Activated CD4-positive, alpha-beta T cell treated with anti-CD3 and anti-CD28 coated beads, Interleukin-2, Interleukin-4, amounts not matched to agents 100 ng/mL and 50 ng/mL, durations not matched to agents 16 hours and 8 hours (primary cell): ENCODE measurements at regions not wholly inside any gene's neighbourhood (a gene's known extent, or its start where the extent isn't known, plus 50 kb on each side); places are given as distances from the start of the nearest gene placed in this dataset.
"Not testable (repeated sequence)": the region's sequence is repeated elsewhere in the genome, so short reads cannot be mapped to it uniquely, and the experiment has no call there.

Experiments used
- DNase-seq: peaks from one replicate; pipeline ENCODE4 v3.0.0-alpha.2; 2020; ENCODE audit warnings: low spot score

DNA sequence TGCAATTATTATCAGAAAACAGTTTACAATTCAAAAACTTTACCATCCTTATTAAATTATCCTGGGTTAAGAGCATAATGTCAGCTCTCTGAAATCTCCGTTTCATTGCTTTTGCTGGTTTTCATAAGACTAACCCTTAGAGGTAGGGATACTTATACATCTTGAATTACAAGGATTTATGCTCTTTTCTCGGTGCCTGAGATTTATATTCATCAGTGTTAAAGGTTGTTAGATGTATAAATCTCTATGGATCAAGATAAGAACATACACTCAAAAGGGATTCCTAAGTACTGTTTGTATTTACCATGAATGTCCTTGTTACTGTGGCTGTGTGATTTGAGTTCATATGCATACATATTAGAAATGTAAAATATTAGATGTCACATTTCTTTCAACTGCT, 684.7 kb downstream of the EFNA5 start:
- no peak for DNase-seq

DNA sequence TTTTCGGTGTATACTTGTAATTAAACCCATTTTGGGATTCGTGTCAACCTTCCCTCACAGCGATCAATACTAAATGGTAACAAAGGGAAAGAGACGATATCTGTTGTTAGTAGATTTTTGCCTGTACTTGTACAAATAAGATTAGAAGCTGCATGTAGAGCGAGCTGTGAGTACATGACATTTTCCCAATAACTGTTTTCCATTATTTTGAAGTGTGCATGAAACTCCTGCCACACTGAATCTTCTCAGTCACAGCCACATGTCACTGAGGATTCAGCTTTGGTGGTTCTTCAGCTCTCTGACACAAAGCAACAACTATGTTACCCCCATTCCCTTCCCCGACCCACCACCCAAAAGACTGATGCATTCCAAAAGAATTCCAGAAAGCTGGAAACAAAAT, 685.6 kb downstream of the EFNA5 start:
- no peak for DNase-seq

DNA sequence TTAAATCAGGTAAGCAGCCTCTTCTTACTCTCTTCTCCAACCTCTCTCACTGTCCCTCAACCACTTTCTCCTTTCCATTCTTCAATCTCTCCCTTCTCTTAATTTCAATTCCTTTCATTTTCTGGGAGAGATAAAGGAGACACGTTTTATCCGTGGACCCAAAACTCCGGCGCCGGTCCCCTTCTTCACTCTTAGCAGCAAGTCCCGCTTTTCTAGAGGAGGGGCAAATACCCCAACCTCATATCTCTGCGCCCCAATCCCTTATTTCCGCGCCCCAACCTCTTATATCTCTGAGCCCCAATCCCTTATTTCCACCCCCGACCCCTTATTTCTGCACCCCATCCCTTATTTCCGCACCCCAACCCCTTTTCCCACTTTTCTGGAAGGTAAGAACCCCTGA, 691.6 kb downstream of the EFNA5 start:
- DNase-seq = not testable (repeated sequence)

DNA sequence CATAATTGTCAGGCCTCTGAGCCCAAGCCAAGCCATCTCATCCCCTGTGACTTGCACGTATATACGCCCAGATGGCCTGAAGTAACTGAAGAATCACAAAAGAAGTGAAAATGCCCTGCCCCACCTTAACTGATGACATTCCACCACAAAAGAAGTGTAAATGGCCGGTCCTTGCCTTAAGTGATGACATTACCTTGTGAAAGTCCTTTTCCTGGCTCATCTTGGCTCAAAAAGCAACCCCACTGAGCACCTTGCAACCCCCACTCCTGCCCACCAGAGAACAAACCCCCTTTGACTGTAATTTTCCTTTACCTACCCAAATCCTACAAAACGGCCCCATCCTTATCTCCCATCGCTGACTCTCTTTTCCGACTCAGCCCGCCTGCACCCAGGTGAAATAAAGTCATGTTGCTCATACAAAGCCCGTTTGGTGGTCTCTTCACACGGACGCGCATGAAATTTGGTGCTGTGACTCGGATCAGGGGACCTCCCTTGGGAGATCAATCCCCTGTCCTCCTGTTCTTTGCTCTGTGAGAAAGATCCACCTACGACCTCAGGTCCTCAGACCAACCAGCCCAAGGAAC, 692.1 kb downstream of the EFNA5 start:
- DNase-seq = not testable (repeated sequence)

DNA sequence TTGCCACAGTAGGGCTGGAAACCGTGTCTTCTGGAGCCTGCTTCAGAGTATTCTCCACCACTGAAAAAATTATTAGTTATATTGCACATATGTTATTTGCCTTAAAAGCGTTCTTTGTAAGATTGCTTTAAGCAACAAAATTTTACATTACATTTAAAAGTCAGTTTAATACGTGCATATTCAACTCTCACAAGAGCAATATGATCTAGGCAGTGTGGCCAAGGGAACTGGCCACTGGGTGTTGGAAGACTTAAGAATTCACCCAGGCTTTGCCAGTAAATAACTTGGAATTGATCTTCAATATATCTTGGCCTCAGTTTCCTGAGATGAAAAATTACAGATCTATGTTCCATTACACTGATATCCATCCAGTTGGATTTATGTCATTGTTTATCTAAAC, 694.4 kb downstream of the EFNA5 start:
- no peak for DNase-seq

DNA sequence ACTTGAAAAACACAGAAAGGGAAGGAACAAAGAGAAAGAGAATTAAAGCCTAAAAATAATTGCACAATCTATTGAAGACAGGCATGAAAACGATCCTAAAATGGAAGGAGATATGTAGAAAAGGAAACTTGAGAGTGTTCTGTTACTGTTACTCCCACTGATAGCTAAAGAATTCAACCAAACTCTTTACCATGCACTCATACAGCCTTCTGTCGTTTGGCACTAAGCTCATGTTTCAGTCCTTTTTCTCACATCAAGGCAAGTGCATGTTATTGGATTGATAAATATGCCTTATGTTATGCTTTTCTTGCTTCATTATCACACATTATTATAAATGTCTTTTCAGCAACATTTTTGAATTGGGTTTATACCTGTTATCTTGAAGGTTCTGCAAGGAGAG, 696.5 kb downstream of the EFNA5 start:
- DNase-seq = no peak

DNA sequence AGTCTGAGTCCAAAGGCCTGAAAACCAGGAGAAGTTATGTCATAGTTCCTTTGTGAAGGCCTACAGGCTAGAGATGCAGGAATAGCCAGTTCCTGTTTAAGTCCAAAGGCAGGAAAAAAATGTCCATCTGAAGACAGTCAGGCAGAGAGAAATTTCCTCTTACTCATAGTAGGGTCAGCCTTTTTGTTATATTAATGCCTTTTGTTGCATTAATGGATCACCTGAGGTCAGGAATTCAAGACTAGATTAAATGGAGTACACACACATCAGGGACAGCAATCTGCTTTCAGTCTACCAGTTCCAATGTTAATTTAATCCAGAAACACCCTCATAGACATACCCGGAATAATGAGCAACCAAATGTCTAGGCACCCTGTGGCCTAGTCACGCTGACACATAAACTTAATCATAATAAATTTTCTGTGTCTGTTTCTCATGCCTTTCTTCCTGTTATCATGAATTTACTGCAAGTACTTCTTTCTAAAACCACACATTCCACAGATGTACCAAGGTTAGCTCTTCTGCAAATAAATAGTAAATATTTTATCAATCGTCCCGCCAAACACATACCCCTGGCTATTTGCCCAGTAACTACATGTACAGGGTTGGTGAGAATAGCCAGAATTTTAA, 703.9 kb downstream of the EFNA5 start:
- DNase-seq = no peak

DNA sequence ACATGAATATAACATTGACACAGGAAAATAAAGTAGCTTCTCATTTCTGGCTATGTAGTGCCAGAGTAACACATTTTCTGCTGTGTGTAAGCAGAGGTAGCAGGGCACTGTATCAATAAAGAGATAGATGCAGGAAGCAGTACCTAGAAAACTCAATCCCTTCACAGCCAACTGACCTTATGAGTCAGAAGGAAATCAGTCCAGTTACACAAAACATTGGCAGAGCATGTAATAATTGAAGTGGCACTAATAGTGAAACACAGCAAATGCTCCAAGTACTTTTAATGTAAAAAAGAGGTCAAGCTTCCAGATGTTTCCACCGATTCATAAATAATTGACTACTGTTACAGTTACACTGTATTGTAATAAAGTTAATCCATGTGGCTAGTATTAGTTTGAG, 706.6 kb downstream of the EFNA5 start:
- DNase-seq = no peak

DNA sequence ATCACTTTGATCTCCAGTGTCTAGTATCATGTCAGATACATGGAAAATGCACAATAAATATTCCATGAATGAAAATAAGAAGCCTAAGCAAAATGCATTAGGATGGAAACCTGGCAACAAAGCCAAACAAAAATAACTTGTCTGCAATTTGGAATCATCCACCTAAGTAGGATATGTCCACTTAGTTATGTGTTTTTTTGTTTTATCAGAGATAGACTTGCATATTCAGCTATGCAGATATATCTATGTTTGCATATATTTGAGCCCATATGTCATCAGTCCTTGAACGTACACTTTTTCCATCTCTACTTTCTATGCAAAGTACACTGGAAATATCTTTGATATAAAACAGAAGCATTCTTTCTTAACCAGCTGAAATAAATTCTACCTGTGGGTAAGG, 707.1 kb downstream of the EFNA5 start:
- no peak for DNase-seq

DNA sequence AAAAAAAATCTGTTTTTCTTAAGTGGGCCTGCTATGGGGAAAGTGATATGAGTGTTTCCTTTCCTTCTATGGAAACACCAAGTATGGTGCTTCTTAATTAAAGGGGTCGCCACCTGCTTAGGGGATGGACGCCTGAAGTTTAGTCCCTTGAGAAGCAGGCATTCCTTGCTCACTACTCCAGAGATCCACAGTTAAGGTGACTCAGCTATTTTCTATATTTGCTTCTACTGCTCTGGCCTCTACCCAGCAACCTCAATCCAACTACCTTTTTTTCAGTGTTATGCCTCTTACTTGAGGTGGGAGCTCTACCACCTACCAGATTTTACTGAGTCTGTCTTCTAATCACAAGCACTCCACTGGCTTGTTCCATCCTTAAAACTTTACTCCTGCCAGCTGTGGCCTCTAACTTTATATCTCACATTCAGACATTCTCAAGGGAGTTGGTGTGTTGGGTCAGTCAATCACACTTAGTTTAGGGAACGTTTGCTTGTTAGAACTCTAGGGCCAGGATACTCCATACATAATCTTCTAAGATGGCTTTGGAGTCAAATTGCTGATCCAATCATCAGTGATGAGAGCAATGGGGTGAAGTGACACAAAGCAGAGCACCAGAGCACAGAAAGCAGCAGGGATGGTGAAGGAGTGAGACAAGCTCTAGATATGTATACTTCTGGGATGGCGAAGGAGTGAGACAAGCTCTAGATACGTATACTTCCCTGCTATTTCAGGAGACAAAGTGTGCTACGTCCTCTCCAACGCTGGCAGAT, 708.1 kb downstream of the EFNA5 start:
- no peak for DNase-seq

DNA sequence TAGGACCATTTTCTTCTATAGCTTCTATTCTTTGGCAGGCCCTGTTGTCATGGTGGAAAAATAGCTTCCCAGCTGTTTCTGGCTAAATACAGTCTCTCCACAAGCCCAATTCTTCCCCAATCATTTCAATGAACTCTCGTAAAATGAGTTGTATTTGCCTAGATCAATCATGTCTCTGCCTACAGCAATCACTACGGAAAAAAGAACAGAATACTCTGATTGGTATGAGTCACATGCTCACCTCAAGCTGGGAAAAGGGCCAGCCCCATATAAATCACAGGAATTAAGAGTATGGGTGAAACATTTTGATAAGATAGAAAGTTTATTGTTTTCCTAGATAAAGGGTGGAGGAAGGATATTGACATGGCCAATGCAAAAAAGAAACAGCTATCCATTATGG, 711.4 kb downstream of the EFNA5 start:
- DNase-seq = no peak

DNA sequence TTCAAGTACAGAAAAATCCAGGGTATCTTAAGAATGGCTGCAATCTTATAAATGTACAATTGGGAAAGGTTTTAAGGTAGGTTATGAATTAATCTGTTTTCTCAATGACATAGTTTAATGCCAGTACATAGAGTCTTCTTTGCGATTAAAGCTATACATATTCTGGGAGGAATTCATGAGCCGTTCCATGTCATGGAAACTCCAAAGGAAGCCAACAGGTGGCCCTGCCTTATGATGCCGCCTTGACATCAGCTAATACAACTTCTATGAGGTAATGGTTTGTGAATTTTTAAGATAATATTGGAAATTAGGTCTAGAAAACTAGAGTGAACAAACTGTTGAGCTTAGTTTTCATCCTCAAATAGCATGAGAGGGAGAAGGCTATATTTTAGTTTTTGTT, 713.4 kb downstream of the EFNA5 start:
- DNase-seq = no peak

DNA sequence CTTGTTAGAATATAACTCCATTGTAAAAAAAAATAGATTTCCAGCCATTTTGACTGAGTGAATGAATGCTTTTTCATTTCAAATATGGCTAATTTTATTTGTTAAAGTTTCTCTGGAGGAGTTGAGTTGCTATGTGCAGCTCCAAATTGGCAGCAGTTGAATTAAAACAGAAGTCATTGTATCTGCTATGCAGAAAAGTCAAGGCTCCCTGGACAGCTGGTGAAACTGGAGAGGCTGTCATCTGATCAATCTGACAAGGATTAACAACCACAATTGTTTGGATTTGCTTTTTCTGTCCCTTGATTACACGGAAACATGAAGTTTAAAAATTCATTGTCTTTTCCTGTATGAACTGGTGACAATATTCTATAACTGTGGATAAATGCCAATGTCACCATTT, 713.9 kb downstream of the EFNA5 start:
- DNase-seq = no peak

DNA sequence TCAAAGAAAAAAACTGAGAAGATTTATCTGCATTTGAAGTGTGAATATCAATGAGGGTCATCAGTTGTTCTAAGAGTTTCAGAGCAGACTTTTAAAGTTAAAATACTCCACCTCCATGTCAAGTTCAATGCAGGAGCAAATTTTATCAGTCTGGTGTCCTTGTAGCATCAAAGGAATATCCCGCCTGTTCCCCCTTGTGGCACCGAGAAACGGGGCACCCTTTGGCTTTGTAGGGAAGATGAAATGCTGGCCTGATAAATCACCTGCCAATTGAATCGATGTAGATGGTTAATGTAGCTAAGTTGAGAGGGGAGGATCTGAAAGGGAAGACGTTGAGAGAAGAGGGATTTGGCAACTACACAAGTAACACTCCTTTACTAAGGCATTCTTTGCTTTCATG, 714.5 kb downstream of the EFNA5 start:
- DNase-seq = no peak

DNA sequence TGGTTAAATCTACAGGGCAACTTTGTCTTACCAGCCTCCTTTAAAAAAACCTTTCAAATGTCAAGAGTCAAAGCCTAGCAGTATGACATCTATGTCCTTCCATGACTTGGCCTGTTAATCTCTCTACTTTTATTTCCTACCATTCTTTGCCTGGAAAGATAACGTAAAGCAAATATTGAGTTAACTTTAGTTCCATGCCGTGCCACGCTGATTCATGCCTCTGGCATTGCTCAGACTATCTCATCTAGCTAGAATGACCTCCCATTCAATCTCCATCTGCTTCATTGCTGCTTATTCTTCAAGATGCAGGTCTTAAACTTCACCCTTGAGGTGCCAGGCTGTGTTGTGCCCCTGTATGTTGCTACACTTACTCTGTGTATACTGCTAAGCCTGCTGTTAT, 729.8 kb downstream of the EFNA5 start:
- DNase-seq = no peak

DNA sequence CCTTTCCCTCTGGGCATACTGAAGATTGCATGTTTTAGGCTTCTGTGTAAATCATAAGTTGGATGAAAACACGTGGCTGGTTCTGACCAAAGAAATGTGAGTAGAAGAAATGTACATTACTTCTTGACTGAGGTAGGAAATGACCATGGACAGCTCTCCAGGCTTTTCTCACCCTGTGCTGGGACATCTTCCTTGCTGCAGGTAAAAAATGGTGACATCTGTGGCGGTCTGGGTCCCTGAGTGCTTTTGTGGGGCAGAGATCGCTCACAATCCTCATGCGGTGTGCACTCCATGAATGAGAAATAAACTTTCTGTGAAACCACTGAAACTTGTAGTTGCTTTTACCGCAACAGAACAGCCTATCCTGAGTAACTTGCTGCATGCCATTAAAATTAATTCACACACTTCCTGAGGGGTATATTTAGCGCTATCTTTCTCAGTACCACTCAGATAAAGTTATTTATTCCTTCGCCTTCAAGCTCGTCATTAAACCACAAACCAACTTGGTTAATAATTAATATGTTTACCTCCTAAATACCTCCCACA, 730.4 kb downstream of the EFNA5 start:
- DNase-seq = no peak

DNA sequence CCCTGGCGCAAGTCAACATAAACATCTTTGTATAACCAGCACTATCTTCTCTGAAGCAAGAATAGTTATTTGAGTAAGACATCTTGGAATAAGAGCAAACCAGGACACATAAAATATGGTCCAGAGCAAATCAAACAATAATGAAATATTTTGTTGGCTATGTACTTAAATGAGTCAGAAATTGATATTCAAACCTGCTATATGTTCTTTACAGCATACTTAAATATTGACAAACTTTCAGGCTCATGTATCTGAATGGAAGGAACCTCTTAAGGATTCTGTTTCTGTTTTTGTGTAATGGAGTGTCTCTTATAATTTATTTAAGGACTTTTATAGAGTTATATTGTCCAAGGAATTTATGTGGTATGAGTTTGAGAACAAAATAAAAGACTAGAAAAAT, 747.3 kb downstream of the EFNA5 start:
- no peak for DNase-seq

DNA sequence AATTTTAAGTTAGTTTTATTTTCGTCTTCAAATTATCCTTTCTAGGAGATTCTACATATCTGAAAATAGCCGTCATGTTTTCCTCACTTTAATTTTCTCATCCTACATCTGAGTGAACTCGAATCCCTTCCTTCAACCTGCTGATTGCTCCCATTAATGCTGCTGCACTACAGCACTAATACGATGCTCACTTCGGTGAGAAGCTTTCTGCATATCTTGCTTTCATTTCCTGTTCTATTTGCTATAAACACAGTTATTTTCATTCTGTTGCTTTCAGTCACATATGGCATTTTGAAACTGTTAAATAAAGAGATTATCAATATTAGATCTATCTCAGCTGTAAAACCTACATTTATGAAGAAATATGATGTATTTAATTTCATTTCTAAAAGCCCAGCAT, 749.2 kb downstream of the EFNA5 start:
- no peak for DNase-seq

DNA sequence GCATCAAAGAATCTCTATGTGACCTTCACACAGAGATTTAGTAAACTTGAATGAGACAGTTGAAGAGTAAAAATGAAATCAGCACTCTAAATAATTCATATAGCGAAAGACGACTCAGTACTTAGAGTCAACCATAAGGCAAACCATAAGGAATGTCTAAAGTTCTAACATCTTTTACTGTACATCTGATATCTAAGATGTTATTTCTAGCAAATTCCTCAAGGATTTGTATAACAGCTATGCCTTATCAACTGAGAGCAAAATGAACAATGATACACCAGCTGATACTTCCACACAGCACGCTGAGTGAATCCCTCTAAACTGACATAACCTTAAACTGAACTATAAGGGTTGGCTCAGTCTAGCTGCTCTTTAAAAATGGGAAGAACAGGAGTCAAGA, 760.3 kb downstream of the EFNA5 start:
- no peak for DNase-seq

DNA sequence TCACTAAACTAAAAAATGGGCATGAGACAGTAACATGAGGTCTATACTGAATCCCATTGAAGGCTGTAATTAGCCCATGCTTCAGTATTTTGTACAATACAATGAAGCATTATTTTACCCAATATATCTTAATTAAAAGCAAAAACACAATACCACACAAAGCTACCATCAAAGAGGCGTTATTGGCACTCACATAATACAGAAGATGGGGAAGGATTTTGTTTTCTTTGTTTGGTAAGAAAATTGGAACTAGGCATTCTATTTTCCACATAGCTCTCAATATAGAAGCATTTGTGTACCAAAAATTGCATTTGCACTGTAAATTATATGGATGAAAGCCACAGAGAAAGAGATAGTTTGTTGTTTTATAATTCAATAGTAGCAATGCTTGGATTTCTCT, 761.0 kb downstream of the EFNA5 start:
- no peak for DNase-seq

DNA sequence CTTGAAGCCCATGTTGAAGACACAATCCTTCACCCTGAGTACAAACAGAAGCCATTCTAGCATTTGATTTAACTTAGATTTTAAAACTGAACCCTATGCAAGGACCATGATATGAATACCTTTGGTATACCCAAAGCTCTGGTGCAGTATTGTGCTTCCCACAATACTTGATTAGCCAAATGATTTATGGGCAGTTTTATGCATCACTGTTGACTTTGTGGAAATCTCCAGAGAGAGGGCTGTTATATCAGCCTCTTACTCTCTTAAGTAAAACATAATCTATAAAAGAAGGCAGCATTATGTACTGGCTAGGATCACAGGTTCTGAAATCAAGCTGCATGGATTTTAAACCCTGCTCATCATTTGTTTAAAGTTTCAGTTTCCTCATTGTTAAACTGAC, 762.8 kb downstream of the EFNA5 start:
- no peak for DNase-seq

DNA sequence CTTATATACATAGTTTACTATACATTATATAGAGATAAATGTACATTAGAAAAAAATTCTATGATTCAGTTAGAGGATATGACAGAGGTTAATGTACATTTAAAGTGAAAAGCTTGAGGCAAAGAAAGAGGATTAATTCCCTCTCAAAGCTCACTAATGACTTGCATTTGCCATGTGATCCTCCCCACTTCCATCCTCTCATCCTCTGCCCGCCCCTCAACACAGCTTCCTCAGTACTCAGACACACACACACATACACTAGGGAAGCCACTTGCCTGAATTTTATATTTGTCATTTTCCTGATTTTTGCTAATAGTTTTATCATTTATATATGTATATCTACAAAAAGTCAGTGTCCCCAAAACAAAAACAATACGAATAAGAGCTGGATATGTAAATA, 764.5 kb downstream of the EFNA5 start:
- DNase-seq = no peak

DNA sequence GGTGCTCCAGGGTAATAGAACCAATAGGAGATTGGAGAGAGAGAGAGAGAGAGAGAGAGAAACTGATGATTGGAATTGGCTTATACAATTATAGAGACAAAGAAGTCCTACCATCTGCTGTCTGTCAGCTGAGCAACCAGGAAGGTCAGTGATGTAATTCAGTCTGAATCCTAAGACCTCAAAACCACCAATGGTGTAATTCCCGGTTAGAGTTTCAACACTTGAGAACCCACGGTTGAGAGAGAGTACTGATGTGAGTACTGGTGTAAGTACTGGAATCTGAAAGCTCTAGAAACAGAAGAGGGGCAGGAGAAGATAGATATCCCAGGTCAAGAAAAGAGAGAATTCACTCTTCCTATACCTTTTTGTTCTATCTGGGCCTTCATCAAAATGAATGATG, 775.8 kb downstream of the EFNA5 start:
- DNase-seq = no peak

DNA sequence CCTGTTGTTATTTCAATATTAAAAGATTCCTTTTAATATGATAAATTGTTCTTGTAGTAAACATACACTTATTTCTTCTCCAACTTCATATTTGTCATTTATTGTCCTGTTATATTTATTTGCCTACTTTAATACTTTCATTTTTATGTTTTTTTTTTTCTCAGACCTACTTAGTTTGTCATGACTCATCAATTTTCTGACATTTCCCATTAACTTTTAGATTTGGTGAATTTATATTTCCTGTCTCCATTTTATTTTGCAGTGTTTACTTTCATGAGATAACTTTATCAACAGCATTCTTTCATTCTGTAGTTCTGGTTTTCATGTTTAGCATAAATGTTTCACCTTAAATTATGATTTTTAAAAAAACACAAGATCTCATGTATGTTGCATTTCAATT, 788.7 kb downstream of the EFNA5 start:
- no peak for DNase-seq
